ENCODE measurements at regions not wholly inside any gene's neighbourhood (a gene's known extent, or its start where the extent isn't known, plus 50 kb on each side); places are given as distances from the start of the nearest gene placed in this dataset.

DNA sequence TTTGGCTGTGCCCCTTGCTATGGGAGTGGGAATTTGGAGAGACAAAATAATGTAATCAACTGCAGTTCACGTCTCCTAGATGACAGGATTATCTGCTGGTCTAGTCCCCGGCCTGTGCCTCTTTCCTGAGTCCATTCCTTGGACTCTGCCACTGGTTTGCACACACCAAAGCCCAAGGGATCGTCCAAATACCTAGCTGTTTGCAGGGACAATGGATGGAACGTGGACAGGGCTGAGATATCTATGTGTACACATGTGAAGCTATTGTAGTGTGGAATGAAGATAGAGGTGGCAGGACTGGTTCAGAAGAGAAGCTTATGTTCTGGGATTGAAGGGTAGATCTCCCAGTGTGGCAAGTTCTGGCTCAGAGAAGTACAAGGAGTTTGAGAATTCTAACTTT is 198.3 kb upstream of the PITX2 start:
- WGBS, 2 experiments (ENCODE audit: extremely low coverage in 2 of 2, insufficient read length in 1 of 2) = 69% methylated on average over 3 of the region's 4 CpGs; no CpG with 5 or more reads in 1 of the 2 experiments
- in situ Hi-C loops (cut with MboI; ENCODE audit: low sequenced_read_pairs) (no loop called here), intact Hi-C loops (cut with micrococcal nuclease) (no loop called here)

More for the DNA sequence above, 198.3 kb upstream of the PITX2 start:
- Histone ChIP-seq H3K4me3 (ENCODE audit: insufficient read depth, low read depth, low read length) (no peak overlapping the region), H2BK120ac (ENCODE audit: low read depth, low read length) (no peak overlapping the region), H3K4ac (ENCODE audit: low read depth, low read length) (no peak overlapping the region), H2BK15ac (ENCODE audit: low read depth, low read length) (no peak overlapping the region), H4K8ac (ENCODE audit: low read depth in 2 of 2, low read length in 2 of 2) (no peak overlapping the region), H3K4me2 (ENCODE audit: low read depth, low read length) (no peak overlapping the region), H3K23ac (ENCODE audit: low read depth, low read length) (no peak overlapping the region), H2BK5ac (ENCODE audit: low read depth, low read length, poor library complexity, severe bottlenecking) (no peak overlapping the region), H4K91ac (ENCODE audit: insufficient read depth, low read depth, low read length) (no peak overlapping the region), H3K9me3 (ENCODE audit: control insufficient read depth, insufficient read depth, low read length) (no peaks in the 10 kb centered on the region), H3K9me1 (ENCODE audit: insufficient read depth, low read length) (no peaks in the 10 kb centered on the region), H3K18ac (ENCODE audit: low read depth, low read length) (no peak overlapping the region), H2AK5ac (ENCODE audit: low read depth, low read length) (no peak overlapping the region), H4K20me1 (ENCODE audit: insufficient read depth, low read length) (no peaks in the 10 kb centered on the region), H3K56ac (ENCODE audit: extremely low read depth, insufficient read depth, low read length) (no peak overlapping the region), H3K36me3 (ENCODE audit: control insufficient read depth, insufficient read depth, low read length) (no peaks in the 10 kb centered on the region), H3K27ac (ENCODE audit: insufficient read depth, low read length) (no peak overlapping the region), H2AFZ (replicated peaks; ENCODE audit: low read length, poor library complexity) (peak overlapping the region; percentile 46), H3K14ac (replicated peaks; ENCODE audit: low read depth, low read length) (no peak overlapping the region), H3K79me1 (ENCODE audit: low read depth in 1 of 2, low read length in 2 of 2) (no peaks in the 10 kb centered on the region), H3K9ac (ENCODE audit: low read depth, low read length) (no peak overlapping the region), H2BK20ac (ENCODE audit: low read depth, low read length) (no peak overlapping the region), H2AK9ac (replicated peaks; ENCODE audit: low read depth, low read length, poor library complexity) (no peak overlapping the region), H4K5ac (ENCODE audit: low read depth, low read length) (no peak overlapping the region), H3K27me3 (ENCODE audit: control insufficient read depth, insufficient read depth, low read length) (no peaks in the 10 kb centered on the region), H3K4me1 (ENCODE audit: control insufficient read depth, insufficient read depth, low read length) (no peaks in the 10 kb centered on the region)
- DNase-seq (no peak), ATAC-seq (ENCODE audit: low read depth) (no peak)
- no peak for TF ChIP-seq CTCF (conservative IDR thresholded peaks at IDR 0.05; ENCODE audit: low read depth, low read length)
- TF ChIP-seq NFE2L2 (IDR thresholded peaks at IDR 0.05; ENCODE audit: low read depth, low read length) = no peak
- TF ChIP-seq RAD21 (IDR thresholded peaks at IDR 0.05; ENCODE audit: low read length) = no peak
- TF ChIP-seq FOS (IDR thresholded peaks at IDR 0.05; ENCODE audit: low read depth, low read length) = no peak
- TF ChIP-seq CEBPB (IDR thresholded peaks at IDR 0.05; ENCODE audit: low read depth, low read length) = no peak
- TF ChIP-seq MAZ (IDR thresholded peaks at IDR 0.05; ENCODE audit: borderline replicate concordance, low read depth, low read length) = no peak
- no peak for TF ChIP-seq MXI1 (IDR thresholded peaks at IDR 0.05; ENCODE audit: borderline replicate concordance, low read depth, low read length)
- no peak for TF ChIP-seq MAFK (IDR thresholded peaks at IDR 0.05; ENCODE audit: low read depth, low read length)
- TF ChIP-seq RCOR1 (IDR thresholded peaks at IDR 0.05; ENCODE audit: insufficient replicate concordance, low read length) = no peak
- no peak for TF ChIP-seq ELK1 (IDR thresholded peaks at IDR 0.05; ENCODE audit: borderline replicate concordance, low read depth, low read length)
- TF ChIP-seq BHLHE40 (IDR thresholded peaks at IDR 0.05; ENCODE audit: low read depth, low read length) = no peak
- no peak for TF ChIP-seq CHD1 (IDR thresholded peaks at IDR 0.05; ENCODE audit: low read depth, low read length)
- no TSS peak for BruUV-seq (replicated peaks)
- dilution Hi-C loops (cut with HindIII; ENCODE audit: low sequenced_read_pairs, unreplicated experiment) = no loop called here
- ChIA-PET POLR2A (ENCODE audit: unreplicated experiment) (no interaction called here), CTCF (no interaction called here)

Measured in IMR-90 (cell line).